H9 (cell line): ENCODE measurements at regions not wholly inside any gene's neighbourhood (a gene's known extent, or its start where the extent isn't known, plus 50 kb on each side); places are given as distances from the start of the nearest gene placed in this dataset.

Experiments
- DNase-seq: peaks from one replicate; pipeline ENCODE4 v3.0.0-alpha.2; 2017
- H2AFZ ChIP-seq: one replicate; pipeline ENCODE4 v1.6.1; 2013; ENCODE audit warnings: mild to moderate bottlenecking, low read length, control low read depth, moderate library complexity
- H2AK5ac ChIP-seq: 2 replicates; pipeline ENCODE4 v1.6.1; 2013; ENCODE audit warnings: low read length, control low read depth, mixed read lengths; ENCODE audit not compliant: insufficient read length
- H2BK120ac ChIP-seq: one replicate; pipeline ENCODE4 v1.6.1; 2013; ENCODE audit warnings: low read depth, mild to moderate bottlenecking, low read length, control low read depth, inconsistent platforms; ENCODE audit not compliant: poor library complexity, severe bottlenecking
- H2BK12ac ChIP-seq: 2 replicates; pipeline ENCODE4 v1.6.1; 2013; ENCODE audit warnings: low read length, control low read depth, mixed read lengths, low read depth; ENCODE audit not compliant: insufficient read length
- H2BK15ac ChIP-seq: 2 replicates; pipeline ENCODE4 v1.6.1; 2013; ENCODE audit warnings: low read depth, low read length, control low read depth
- H2BK20ac ChIP-seq: one replicate; pipeline ENCODE4 v1.6.1; 2013; ENCODE audit warnings: low read depth, mild to moderate bottlenecking, low read length, control low read depth, inconsistent platforms; ENCODE audit not compliant: poor library complexity, severe bottlenecking
- H2BK5ac ChIP-seq: 2 replicates; pipeline ENCODE4 v1.6.1; 2013; ENCODE audit warnings: low read length, control low read depth, mixed read lengths; ENCODE audit not compliant: insufficient read length
- H3K14ac ChIP-seq: 2 replicates; pipeline ENCODE4 v1.6.1; 2013; ENCODE audit warnings: low read length, control low read depth; ENCODE audit not compliant: insufficient read depth
- H3K18ac ChIP-seq: 2 replicates; pipeline ENCODE4 v1.6.1; 2013; ENCODE audit warnings: low read depth, mild to moderate bottlenecking, mixed read lengths, low read length, control low read depth; ENCODE audit not compliant: insufficient read length
- H3K23ac ChIP-seq: 2 replicates; pipeline ENCODE4 v1.6.1; 2013; ENCODE audit warnings: low read length, control low read depth, mixed read lengths, low read depth; ENCODE audit not compliant: insufficient read length
- H3K23me2 ChIP-seq: 2 replicates; pipeline ENCODE4 v1.6.1; 2013; ENCODE audit warnings: low read depth, mild to moderate bottlenecking, mixed read lengths, low read length, control low read depth; ENCODE audit not compliant: insufficient read length, poor library complexity, severe bottlenecking
- H3K27ac ChIP-seq: 2 replicates; pipeline ENCODE4 v1.5.1; 2013; ENCODE audit warnings: low read length, control low read depth, mixed read lengths, low read depth; ENCODE audit not compliant: insufficient read length
- H3K27me3 ChIP-seq: 2 replicates; pipeline ENCODE4 v1.6.1; 2013; ENCODE audit warnings: low read length, control low read depth, inconsistent platforms; ENCODE audit not compliant: insufficient read depth
- H3K4ac ChIP-seq: 2 replicates; pipeline ENCODE4 v1.6.1; 2013; ENCODE audit warnings: low read depth, mild to moderate bottlenecking, control low read depth, inconsistent platforms, low read length, moderate library complexity
- H3K4me1 ChIP-seq: 2 replicates; pipeline ENCODE4 v1.6.1; 2013; ENCODE audit warnings: low read length, control low read depth, inconsistent platforms; ENCODE audit not compliant: insufficient read depth
- H3K4me2 ChIP-seq: 2 replicates; pipeline ENCODE4 v1.6.1; 2013; ENCODE audit warnings: low read length, control low read depth, mixed read lengths; ENCODE audit not compliant: insufficient read length, insufficient read depth
- H3K56ac ChIP-seq: 2 replicates; pipeline ENCODE4 v1.6.1; 2013; ENCODE audit warnings: low read depth, mild to moderate bottlenecking, mixed read lengths, low read length, control low read depth; ENCODE audit not compliant: insufficient read length
- H3K79me1 ChIP-seq: 2 replicates; pipeline ENCODE4 v1.6.1; 2013; ENCODE audit warnings: low read depth, mild to moderate bottlenecking, moderate library complexity, low read length, control low read depth, inconsistent platforms; ENCODE audit not compliant: insufficient read depth, poor library complexity, severe bottlenecking
- H3K79me2 ChIP-seq: 2 replicates; pipeline ENCODE4 v1.6.1; 2013; ENCODE audit warnings: low read length, control low read depth, inconsistent platforms; ENCODE audit not compliant: insufficient read depth
- H3K9ac ChIP-seq: 2 replicates; pipeline ENCODE4 v1.6.1; 2013; ENCODE audit warnings: low read length, control low read depth, mixed read lengths; ENCODE audit not compliant: insufficient read length; ENCODE audit errors: extremely low read depth
- H3K9me3 ChIP-seq: one replicate; pipeline ENCODE4 v1.6.1; 2013; ENCODE audit warnings: low read depth, low read length, inconsistent platforms; ENCODE audit not compliant: control insufficient read depth
- H3T11ph ChIP-seq: one replicate; pipeline ENCODE4 v1.6.1; 2013; ENCODE audit warnings: mild to moderate bottlenecking, low read length, control low read depth, inconsistent platforms
- H4K20me1 ChIP-seq: one replicate; pipeline ENCODE4 v1.6.1; 2013; ENCODE audit not compliant: control insufficient read depth, insufficient read length, insufficient read depth
- H4K5ac ChIP-seq: 2 replicates; pipeline ENCODE4 v1.6.1; 2013; ENCODE audit warnings: low read depth, mild to moderate bottlenecking, mixed read lengths, low read length, control low read depth; ENCODE audit not compliant: insufficient read length
- H4K8ac ChIP-seq: replicated peaks from 2 replicates; pipeline ENCODE4 v1.6.1; 2013; ENCODE audit warnings: low read length, control low read depth, mixed read lengths, low read depth; ENCODE audit not compliant: insufficient read length
- H4K91ac ChIP-seq: 2 replicates; pipeline ENCODE4 v1.6.1; 2013; ENCODE audit warnings: low read depth, mild to moderate bottlenecking, moderate library complexity, mixed read lengths, low read length, control low read depth; ENCODE audit not compliant: insufficient read length
- H3K27ac Mint-ChIP-seq, 3 experiments: 2 replicates in 2 of 3; 3 replicates in 1 of 3; pipeline ENCODE4 v1.8.0; 2020 to 2021; ENCODE audit warnings: mixed read lengths in 3 of 3, mild to moderate bottlenecking in 1 of 3, moderate library complexity in 1 of 3
- H3K27me3 Mint-ChIP-seq: 2 replicates; pipeline ENCODE4 v1.8.0; 2021; ENCODE audit warnings: low read depth, mild to moderate bottlenecking, moderate library complexity, mixed read lengths
- H3K36me3 Mint-ChIP-seq, 3 experiments: 2 replicates in 2 of 3; 3 replicates in 1 of 3; pipeline ENCODE4 v1.8.0; 2020 to 2021; ENCODE audit warnings: low read depth in 3 of 3, mixed read lengths in 3 of 3; ENCODE audit not compliant: insufficient read depth in 1 of 3
- H3K4me1 Mint-ChIP-seq, 2 experiments: 2 replicates each; pipeline ENCODE4 v1.8.0; 2020; ENCODE audit warnings: mixed read lengths in 2 of 2
- H3K4me3 Mint-ChIP-seq, 2 experiments: 2 replicates in 1 of 2; 3 replicates in 1 of 2; pipeline ENCODE4 v1.8.0; 2020 to 2021; ENCODE audit warnings: mild to moderate bottlenecking in 2 of 2, mixed read lengths in 2 of 2, moderate library complexity in 1 of 2
- H3K9me3 Mint-ChIP-seq, 2 experiments: 2 replicates in 1 of 2; 3 replicates in 1 of 2; pipeline ENCODE4 v1.8.0; 2020; ENCODE audit warnings: mild to moderate bottlenecking in 2 of 2, mixed read lengths in 2 of 2, moderate library complexity in 1 of 2
- CTCF ChIP-seq: fragments of 200-600 bp; sonication (generic); conservative IDR thresholded peaks from 3 replicates; pipeline ENCODE4 v1.8.0; 2021; ENCODE audit warnings: antibody characterized with exemption, mild to moderate bottlenecking
- WGBS: extraction: QIAGEN DNeasy Blood & Tissue Kit; methylation state at CpG from one replicate; pipeline ENCODE4 v1.1.7; 2013; ENCODE audit warnings: missing lambda C conversion rate, low lambda C conversion rate, mixed read lengths; ENCODE audit not compliant: insufficient read length; ENCODE audit errors: extremely low coverage; 5-methylcytosine and 5-hydroxymethylcytosine counted together

DNA sequence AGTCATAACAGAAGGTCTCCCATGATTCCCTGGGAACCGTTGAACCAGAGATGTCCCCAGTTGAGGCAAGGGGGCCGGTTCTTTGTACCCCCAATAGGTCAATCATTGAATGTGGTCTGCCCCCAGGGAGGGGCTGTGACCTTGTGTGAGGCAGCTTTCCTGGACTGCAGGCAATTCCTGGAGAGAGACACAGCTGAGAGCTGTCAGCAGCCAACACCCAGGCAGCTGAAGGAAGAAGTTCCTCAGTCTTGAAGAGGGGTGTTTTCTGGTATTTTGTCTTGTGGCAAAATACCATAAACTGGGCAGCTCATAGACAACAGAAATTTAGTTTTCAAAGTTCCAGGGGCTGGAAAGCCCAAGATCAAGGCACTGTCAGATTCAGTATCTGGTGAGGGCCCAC lies 185.7 kb upstream of the ATP6AP2 start:
- H2BK5ac ChIP-seq = no peak overlapping the region
- no peak overlapping the region for H2BK12ac ChIP-seq
- no peak overlapping the region for H4K91ac ChIP-seq
- peaks cover 0 to 2% of the 10 kb centered on the region in 2 experiments; a peak in 1 of 4 replicates for H3K4me1 Mint-ChIP-seq
- H3K56ac ChIP-seq = no peak overlapping the region
- H3K23ac ChIP-seq = no peak overlapping the region
- no peak overlapping the region for H3T11ph ChIP-seq
- peaks cover 5% of the 10 kb centered on the region for H3K27me3 Mint-ChIP-seq
- no peak overlapping the region for H2AK5ac ChIP-seq
- H3K27ac Mint-ChIP-seq = no peak overlapping the region
- no peaks in the 10 kb centered on the region for H3K27me3 ChIP-seq
- no peak overlapping the region for H3K4me3 Mint-ChIP-seq
- no peak overlapping the region for H2AFZ ChIP-seq
- no peak overlapping the region for H3K18ac ChIP-seq
- H3K79me2 ChIP-seq = no peaks in the 10 kb centered on the region
- no peak for TF ChIP-seq CTCF
- H3K36me3 Mint-ChIP-seq = peaks cover 2 to 7% (median 4%) of the 10 kb centered on the region in 3 experiments; a peak in 2 of 7 replicates
- H3K4me2 ChIP-seq = no peak overlapping the region
- no peaks in the 10 kb centered on the region for H4K20me1 ChIP-seq
- no peak overlapping the region for H2BK20ac ChIP-seq
- H4K5ac ChIP-seq = no peak overlapping the region
- H3K9ac ChIP-seq = no peak overlapping the region
- WGBS = no CpG with 5 or more reads among the region's 2 CpGs
- no peaks in the 10 kb centered on the region for H3K23me2 ChIP-seq
- H2BK120ac ChIP-seq = no peak overlapping the region
- no peak for DNase-seq
- H3K4me1 ChIP-seq = no peaks in the 10 kb centered on the region
- peaks cover 74 to 75% of the 10 kb centered on the region in 2 experiments for H3K9me3 Mint-ChIP-seq
- no peak overlapping the region for H3K14ac ChIP-seq
- H3K27ac ChIP-seq = no peak overlapping the region
- no peaks in the 10 kb centered on the region for H3K79me1 ChIP-seq
- no peaks in the 10 kb centered on the region for H3K9me3 ChIP-seq
- H4K8ac ChIP-seq = no peak overlapping the region
- H3K4ac ChIP-seq = no peak overlapping the region
- no peak overlapping the region for H2BK15ac ChIP-seq
